RPMI8226 (cell line): ENCODE measurements at regions not wholly inside any gene's neighbourhood (a gene's known extent, or its start where the extent isn't known, plus 50 kb on each side); places are given as distances from the start of the nearest gene placed in this dataset.
"Not testable (repeated sequence)": the region's sequence is repeated elsewhere in the genome, so short reads cannot be mapped to it uniquely, and the experiment has no call there.

Experiments
- DNase-seq: peaks from one replicate; pipeline ENCODE4 v3.0.0-alpha.2; 2015

DNA sequence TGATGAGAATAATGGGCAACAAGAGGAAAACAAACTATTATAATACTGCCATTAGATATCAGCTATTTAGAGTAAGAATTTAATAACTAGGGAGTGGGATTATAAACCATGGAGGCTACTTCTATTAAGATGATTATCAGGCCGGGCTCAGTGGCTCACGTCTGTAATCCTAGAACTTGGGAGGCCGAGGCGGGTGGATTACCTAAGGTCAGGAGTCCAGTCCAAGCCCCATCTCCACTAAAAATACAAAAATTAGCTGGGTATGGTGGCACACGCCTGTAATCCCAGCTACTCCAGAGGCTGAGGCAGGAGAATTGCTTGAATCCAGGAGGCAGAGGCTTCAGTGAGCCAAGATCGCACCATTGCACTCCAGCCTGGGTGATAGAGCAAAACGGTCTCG is 355.6 kb downstream of the PPP1R3A start:
- not testable (repeated sequence) for DNase-seq

- DNase-seq: no peak
Observed at GRCh38 chr7:113562801-113563200, 356.0 kb downstream of the PPP1R3A start.

GRCh38 chr7:113562242-113562641 is 356.6 kb downstream of the PPP1R3A start:
- no peak for DNase-seq

- no peak for DNase-seq
Observed at GRCh38 chr7:113561446-113561845, 357.4 kb downstream of the PPP1R3A start.

DNA sequence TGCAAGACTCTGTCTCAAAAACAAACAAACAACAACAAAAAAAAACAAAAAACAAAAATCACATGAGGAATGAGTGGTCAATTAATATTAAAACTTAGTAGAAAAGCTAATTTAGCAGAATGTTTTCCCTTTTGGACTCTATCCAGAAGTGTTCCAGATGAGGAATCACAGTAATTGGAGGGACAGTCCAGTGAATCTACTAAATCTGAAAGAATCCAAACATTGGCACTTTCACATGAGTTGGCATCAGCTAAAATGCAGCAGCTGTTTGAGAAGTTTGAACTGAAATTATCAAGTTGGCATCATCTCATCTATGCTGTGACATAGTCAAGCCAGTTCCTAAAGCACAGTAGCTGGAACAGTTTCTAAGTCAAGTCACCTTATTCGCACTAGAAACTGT is 367.8 kb downstream of the PPP1R3A start:
- no peak for DNase-seq

GRCh38 chr7:113548561-113548960 is 370.2 kb downstream of the PPP1R3A start:
- no peak for DNase-seq

- DNase-seq: no peak
Observed at GRCh38 chr7:113548137-113548536, 370.7 kb downstream of the PPP1R3A start.

GRCh38 chr7:113521468-113521867 is 397.3 kb downstream of the PPP1R3A start:
- no peak for DNase-seq

DNA sequence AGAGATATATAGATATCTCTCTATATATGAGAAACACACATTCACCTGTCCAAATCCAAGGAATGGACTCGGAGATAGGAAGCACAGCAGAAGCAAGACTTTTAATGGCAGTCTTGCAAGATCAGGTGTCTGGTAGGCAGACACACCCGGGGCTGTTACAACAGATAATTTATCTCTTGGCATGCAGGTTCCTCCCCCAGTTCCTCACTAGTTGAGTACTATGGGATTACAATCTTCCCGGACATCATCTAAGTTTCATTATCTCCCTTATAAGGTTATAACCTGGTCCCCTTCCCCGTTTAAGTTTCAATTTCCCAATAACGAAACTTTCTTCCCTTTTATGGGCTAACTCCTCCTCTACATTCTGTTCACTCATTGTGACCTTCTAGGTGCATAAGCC is 399.3 kb downstream of the PPP1R3A start:
- DNase-seq: no peak

DNA sequence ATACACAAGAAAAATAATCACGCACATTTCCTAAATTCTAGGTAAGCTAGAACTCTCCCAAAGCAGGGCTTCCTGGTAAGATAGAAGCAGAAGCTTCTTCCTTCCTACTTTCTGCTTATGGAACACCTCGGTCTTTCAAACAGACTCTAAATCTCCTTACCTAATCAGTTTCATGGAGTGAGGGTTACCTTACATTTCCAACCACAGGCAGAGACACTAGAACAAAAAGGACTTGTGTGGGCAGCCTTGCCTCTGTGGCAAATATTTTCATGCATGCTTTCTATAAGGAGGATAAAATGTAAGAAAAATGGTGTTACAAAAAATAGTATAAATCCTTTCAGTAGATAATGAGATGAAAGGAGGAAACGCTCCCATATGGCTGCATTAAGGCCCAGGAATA is 386.3 kb upstream of the SMIM30 start:
- DNase-seq: no peak

DNA sequence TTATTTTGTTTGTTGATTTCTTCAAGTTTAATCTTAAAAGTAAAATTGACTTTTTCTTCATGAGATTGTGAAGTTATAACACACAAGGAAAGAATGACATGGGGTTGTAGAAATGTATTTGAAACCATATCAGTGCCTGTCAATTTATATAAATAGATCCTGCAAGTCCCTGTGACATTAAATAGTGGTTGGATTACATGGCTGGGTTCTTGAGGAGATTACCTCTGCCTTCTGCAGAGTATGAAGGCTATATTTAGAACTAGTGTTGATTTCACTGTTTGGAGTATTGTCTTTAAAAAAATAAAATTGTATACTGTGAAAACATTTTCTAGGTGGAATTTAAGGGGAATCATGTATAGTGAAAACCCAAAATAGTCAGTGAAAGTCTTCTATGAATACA is 385.8 kb upstream of the SMIM30 start:
- no peak for DNase-seq

DNA sequence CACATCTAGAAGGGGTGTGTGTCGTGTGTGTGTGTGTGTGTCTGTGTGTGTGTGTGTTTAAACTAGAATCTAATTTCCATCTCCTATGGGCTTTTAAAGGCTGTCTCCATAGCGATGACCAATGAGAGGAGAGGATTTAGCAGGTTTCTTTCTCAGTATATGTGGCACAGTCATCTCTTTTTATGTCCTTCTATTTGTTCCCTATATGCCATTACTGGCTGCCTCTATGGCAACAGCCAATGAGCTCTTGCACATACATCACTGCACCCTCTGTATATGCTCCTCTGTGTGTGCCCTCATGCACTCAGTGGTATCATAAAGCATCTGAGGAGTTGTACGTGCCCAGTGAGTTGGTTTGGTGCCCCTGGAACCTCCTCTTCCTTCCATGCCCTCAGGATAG is 378.2 kb upstream of the SMIM30 start:
- DNase-seq: not testable (repeated sequence)

GRCh38 chr7:113494797-113495566 is 376.6 kb upstream of the SMIM30 start:
- not testable (repeated sequence) for DNase-seq

DNA sequence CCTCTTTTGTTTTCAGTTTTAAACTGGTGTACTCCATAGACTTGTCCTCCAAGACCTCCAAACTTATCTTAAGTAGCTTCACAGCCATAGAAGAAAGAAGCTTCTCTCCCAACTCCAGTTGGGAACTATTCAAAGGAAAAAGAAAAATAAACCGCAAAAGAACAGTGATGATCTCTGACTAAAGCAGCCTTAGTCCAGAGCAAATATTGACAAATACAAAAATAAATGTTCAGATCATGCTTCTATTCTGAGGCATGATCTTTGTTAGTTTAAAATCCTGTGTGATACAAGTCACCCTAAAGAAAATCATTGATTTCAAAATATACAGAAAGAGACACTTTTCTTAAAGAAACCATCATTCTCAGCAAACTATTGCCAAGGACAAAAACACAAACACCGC is 373.0 kb upstream of the SMIM30 start:
- DNase-seq: no peak

GRCh38 chr7:113487925-113488731 is 369.8 kb upstream of the SMIM30 start:
- DNase-seq: no peak

GRCh38 chr7:113486548-113486947 is 368.2 kb upstream of the SMIM30 start:
- DNase-seq: no peak

- no peak for DNase-seq
Observed at GRCh38 chr7:113483657-113484056, 365.3 kb upstream of the SMIM30 start.

DNA sequence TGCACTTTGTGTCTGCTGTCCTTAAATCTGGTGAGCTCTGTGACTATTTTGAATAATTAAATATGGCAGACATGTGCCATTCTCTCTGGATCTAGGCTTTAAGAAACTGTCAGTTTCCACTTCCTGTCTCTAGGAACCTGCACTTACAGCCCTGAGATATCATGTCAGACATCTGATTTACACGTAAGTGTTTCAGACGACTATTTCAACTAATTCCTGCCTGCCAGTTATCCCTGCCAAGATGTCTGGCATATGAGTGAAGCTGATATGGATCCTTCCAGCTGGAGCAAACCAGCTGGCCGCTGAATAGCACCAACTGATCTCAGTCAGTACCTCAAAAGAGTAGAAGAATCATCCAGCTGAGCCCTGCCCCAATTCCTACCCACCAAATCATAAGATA is 362.2 kb upstream of the SMIM30 start:
- DNase-seq: no peak

- DNase-seq: no peak
Observed at GRCh38 chr7:113464096-113464855, 345.9 kb upstream of the SMIM30 start.

DNA sequence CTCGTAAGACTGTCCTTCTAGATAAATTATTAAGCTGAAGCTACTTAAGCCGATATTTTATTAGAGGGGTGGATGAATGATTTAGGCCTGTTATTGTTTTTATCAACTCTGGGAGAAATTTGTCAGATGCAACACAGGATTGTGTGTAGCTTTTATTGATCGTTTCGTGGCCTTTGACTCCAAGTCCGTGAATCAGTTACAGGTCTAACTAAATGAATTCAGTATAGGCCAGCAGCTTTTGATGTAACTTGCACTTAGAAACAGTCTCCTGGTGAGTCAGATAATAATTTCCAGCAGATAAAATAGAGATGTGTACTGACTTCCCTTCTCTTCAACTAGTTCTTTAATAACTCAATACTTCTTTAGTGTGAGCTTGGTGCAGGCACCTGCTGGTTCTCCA is 341.7 kb upstream of the SMIM30 start:
- DNase-seq: no peak

DNA sequence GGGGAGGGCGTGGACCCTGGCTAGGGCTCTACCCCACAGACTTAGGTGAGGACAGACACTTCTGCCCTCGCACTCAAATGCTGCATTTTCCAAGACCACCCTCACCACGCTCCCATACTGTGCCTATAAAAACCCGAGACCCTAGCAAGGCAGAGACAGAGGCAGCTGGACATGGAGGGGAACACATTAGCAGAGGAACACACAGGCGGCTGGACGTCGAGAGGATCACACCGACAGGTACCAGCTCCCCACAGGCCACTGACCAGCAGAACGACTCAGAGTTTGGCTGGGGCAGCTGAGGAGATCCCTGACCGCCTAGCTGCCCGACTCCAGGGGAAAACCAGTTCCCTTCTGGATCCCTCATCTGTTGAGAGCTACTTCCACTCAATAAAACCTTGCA is 338.2 kb upstream of the SMIM30 start:
- no peak for DNase-seq

DNA sequence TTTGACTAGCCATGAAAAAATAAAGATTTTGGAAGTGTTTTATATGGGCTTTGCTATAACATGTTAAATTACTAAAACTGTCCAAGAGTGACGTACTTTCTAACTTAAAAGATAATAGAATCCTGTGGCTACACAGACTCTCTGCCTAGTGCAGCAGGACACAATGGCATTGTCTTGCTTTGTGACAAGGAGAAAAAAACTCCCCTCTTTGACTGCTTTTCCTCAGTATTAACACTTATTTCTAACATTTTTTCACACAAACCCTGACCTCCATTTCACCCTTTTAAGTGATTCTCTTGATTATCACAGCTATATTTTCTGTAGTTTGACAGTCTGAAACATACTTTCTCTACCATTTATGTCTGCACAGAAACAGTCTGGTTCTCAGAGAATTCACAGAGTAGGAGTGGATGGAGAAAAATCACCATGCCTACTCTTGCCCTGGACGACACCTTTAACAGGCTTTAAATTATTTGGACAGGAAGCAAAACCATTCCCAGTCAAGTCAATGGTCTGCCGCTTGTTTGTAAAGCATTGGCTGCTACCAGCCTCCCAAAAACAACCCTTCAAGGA is 336.3 kb upstream of the SMIM30 start:
- no peak for DNase-seq

DNA sequence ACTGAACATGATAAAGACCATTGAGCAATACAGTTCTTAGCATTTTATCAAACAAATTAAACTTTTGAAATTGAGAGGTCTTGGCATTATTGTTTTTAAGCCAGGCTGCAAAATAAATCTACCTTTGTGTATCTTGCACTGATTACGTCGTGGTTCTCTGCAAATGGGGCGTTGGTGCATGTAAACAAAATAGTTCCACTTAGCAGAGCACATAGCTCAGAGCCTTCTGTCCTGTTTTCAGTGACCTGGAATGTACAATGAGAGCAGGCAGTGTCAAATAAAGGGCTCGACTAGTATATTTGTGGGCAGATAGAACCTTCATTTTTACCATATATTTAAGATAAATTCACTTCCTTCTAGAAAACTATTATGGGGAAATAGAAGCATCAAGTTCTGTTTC is 333.9 kb upstream of the SMIM30 start:
- no peak for DNase-seq
